HEK293 (cell line): ENCODE measurements at regions not wholly inside any gene's neighbourhood (a gene's known extent, or its start where the extent isn't known, plus 50 kb on each side); places are given as distances from the start of the nearest gene placed in this dataset.

ENCODE experiments used
- CTCF ChIA-PET: fragments of 350-600 bp; formaldehyde crosslinking; extraction: SDS; loops from one replicate; lab custom pipeline; 2021; ENCODE audit warnings: antibody characterized with exemption; lab: Yijun Ruan, JAX
- POLR2A ChIA-PET: fragments of 300-600 bp; formaldehyde crosslinking; extraction: SDS; loops from one replicate; lab custom pipeline; 2020; ENCODE audit warnings: antibody characterized with exemption, inconsistent platforms; lab: Yijun Ruan, JAX
- H3K27ac ChIP-seq: fragments of 200-500 bp; sonication (Bioruptor generic); 2 replicates; pipeline ENCODE4 v1.5.1; 2014; ENCODE audit warnings: low read depth, low read length, control low read depth, inconsistent platforms; ENCODE audit errors: extremely low read depth
- H3K36me3 ChIP-seq, 2 experiments: fragments of 200-500 bp in 1 of 2; sonication (Bioruptor generic) in 1 of 2; 1 replicate in 1 of 2; 2 replicates in 1 of 2; pipeline ENCODE4 v1.5.1; 2014 to 2017; ENCODE audit warnings: inconsistent platforms in 2 of 2, low read length in 2 of 2; ENCODE audit not compliant: control insufficient read depth in 2 of 2, insufficient read depth in 1 of 2
- H3K4me1 ChIP-seq: fragments of 200-500 bp; sonication (Bioruptor generic); 2 replicates; pipeline ENCODE4 v1.5.1; 2014; ENCODE audit warnings: mild to moderate bottlenecking, low read length, inconsistent platforms; ENCODE audit not compliant: control insufficient read depth, insufficient read depth
- H3K4me3 ChIP-seq: 2 replicates; pipeline ENCODE4 v1.5.1; 2011; ENCODE audit warnings: low read depth, mild to moderate bottlenecking, control low read depth, low read length, moderate library complexity
- H3K9me3 ChIP-seq: fragments of 200-500 bp; sonication (Bioruptor generic); 2 replicates; pipeline ENCODE4 v1.5.1; 2014; ENCODE audit warnings: low read depth, low read length, inconsistent platforms; ENCODE audit not compliant: control insufficient read depth, insufficient read depth
- BCL11B ChIP-seq: fragments of 450-650 bp; formaldehyde crosslinking; IDR thresholded peaks from 2 replicates; pipeline ENCODE4 v1.5.1; 2016; ENCODE audit warnings: low read depth, missing biosample characterization, missing genetic modification characterization
- GLI2 ChIP-seq: fragments of 450-650 bp; formaldehyde crosslinking; IDR thresholded peaks from 2 replicates; pipeline ENCODE4; 2017; ENCODE audit warnings: missing biosample characterization, missing genetic modification characterization, low read depth, borderline replicate concordance
- HOXC10 ChIP-seq: sonication (generic); formaldehyde crosslinking; IDR thresholded peaks from 2 replicates; pipeline ENCODE4 v1.8.1; 2023; ENCODE audit warnings: mild to moderate bottlenecking, missing genetic modification reagents
- HOXD13 ChIP-seq: sonication (generic); formaldehyde crosslinking; IDR thresholded peaks from 2 replicates; pipeline ENCODE4 v1.8.0; 2022; ENCODE audit warnings: missing genetic modification reagents, borderline replicate concordance
- INSM2 ChIP-seq: fragments of 450-650 bp; formaldehyde crosslinking; IDR thresholded peaks from 2 replicates; pipeline ENCODE4 v1.5.1; 2016; ENCODE audit warnings: missing biosample characterization, missing genetic modification characterization
- KLF1 ChIP-seq: fragments of 450-650 bp; formaldehyde crosslinking; IDR thresholded peaks from 2 replicates; pipeline ENCODE4 v1.5.1; 2016; ENCODE audit warnings: missing biosample characterization, missing genetic modification characterization
- KLF7 ChIP-seq: fragments of 450-650 bp; formaldehyde crosslinking; IDR thresholded peaks from 2 replicates; pipeline ENCODE4 v1.5.1; 2016; ENCODE audit warnings: missing biosample characterization, missing genetic modification characterization, borderline replicate concordance
- KLF8 ChIP-seq: fragments of 450-650 bp; formaldehyde crosslinking; IDR thresholded peaks from 2 replicates; pipeline ENCODE4 v1.5.1; 2016; ENCODE audit warnings: missing biosample characterization, missing genetic modification characterization
- OSR2 ChIP-seq: fragments of 450-650 bp; formaldehyde crosslinking; IDR thresholded peaks from 2 replicates; pipeline ENCODE4 v1.5.1; 2016; ENCODE audit warnings: missing biosample characterization, missing genetic modification characterization
- OVOL3 ChIP-seq: fragments of 450-650 bp; formaldehyde crosslinking; IDR thresholded peaks from 2 replicates; pipeline ENCODE4 v1.5.1; 2016; ENCODE audit warnings: missing biosample characterization, missing genetic modification characterization
- SCRT2 ChIP-seq: fragments of 450-650 bp; formaldehyde crosslinking; IDR thresholded peaks from 2 replicates; pipeline ENCODE4 v1.5.1; 2016; ENCODE audit warnings: missing biosample characterization, missing genetic modification characterization
- TRIM28 ChIP-seq: IDR thresholded peaks from 2 replicates; pipeline ENCODE4 v1.6.1; 2011; ENCODE audit warnings: low read length, control low read depth, borderline replicate concordance
- ZBTB20 ChIP-seq: fragments of 450-650 bp; formaldehyde crosslinking; IDR thresholded peaks from 2 replicates; pipeline ENCODE4 v1.5.1; 2016; ENCODE audit warnings: missing biosample characterization, missing genetic modification characterization
- ZBTB21 ChIP-seq: fragments of 450-650 bp; formaldehyde crosslinking; IDR thresholded peaks from 2 replicates; pipeline ENCODE4 v1.5.1; 2017; ENCODE audit warnings: missing biosample characterization, missing genetic modification characterization
- ZBTB44 ChIP-seq: fragments of 450-650 bp; IDR thresholded peaks from 2 replicates; pipeline ENCODE4 v1.5.1; 2018; ENCODE audit warnings: missing biosample characterization, mild to moderate bottlenecking, missing genetic modification characterization
- ZBTB7A ChIP-seq: fragments of 450-650 bp; formaldehyde crosslinking; IDR thresholded peaks from 2 replicates; pipeline ENCODE4 v1.5.1; 2016; ENCODE audit warnings: low read depth, missing biosample characterization, missing genetic modification characterization
- ZEB2 ChIP-seq: fragments of 450-650 bp; formaldehyde crosslinking; IDR thresholded peaks from 2 replicates; pipeline ENCODE4 v1.5.1; 2016; ENCODE audit warnings: missing biosample characterization, missing genetic modification characterization
- ZNF184 ChIP-seq: fragments of 450-650 bp; IDR thresholded peaks from 2 replicates; pipeline ENCODE4 v1.5.1; 2018; ENCODE audit warnings: missing biosample characterization, mild to moderate bottlenecking, missing genetic modification characterization
- ZNF223 ChIP-seq: fragments of 450-650 bp; formaldehyde crosslinking; IDR thresholded peaks from 2 replicates; pipeline ENCODE4 v1.5.1; 2016; ENCODE audit warnings: missing biosample characterization, missing genetic modification characterization
- ZNF324 ChIP-seq: fragments of 450-650 bp; formaldehyde crosslinking; IDR thresholded peaks from 2 replicates; pipeline ENCODE4 v1.5.1; 2016; ENCODE audit warnings: missing biosample characterization, missing genetic modification characterization
- ZNF350 ChIP-seq: fragments of 450-650 bp; formaldehyde crosslinking; IDR thresholded peaks from 2 replicates; pipeline ENCODE4 v1.5.0; 2017; ENCODE audit warnings: missing biosample characterization, mild to moderate bottlenecking, missing genetic modification characterization
- ZNF426 ChIP-seq: fragments of 450-650 bp; formaldehyde crosslinking; IDR thresholded peaks from 2 replicates; pipeline ENCODE4 v1.5.1; 2017; ENCODE audit warnings: missing biosample characterization, missing genetic modification characterization, mild to moderate bottlenecking, inconsistent platforms, moderate library complexity
- ZNF48 ChIP-seq: fragments of 450-650 bp; formaldehyde crosslinking; IDR thresholded peaks from 2 replicates; pipeline ENCODE4 v1.5.1; 2016; ENCODE audit warnings: missing biosample characterization, missing genetic modification characterization
- ZNF518A ChIP-seq: fragments of 450-650 bp; formaldehyde crosslinking; conservative IDR thresholded peaks from 2 replicates; pipeline ENCODE4 v1.5.1; 2016; ENCODE audit warnings: low read depth, missing biosample characterization, missing genetic modification characterization
- ZNF544 ChIP-seq: fragments of 450-650 bp; formaldehyde crosslinking; IDR thresholded peaks from 2 replicates; pipeline ENCODE4 v1.5.0; 2017; ENCODE audit warnings: missing biosample characterization, missing genetic modification characterization
- ZNF548 ChIP-seq: fragments of 450-650 bp; formaldehyde crosslinking; IDR thresholded peaks from 2 replicates; pipeline ENCODE4 v1.5.1; 2016; ENCODE audit warnings: missing biosample characterization, missing genetic modification characterization
- ZNF549 ChIP-seq: fragments of 450-650 bp; IDR thresholded peaks from 2 replicates; pipeline ENCODE4 v1.5.1; 2018; ENCODE audit warnings: missing biosample characterization, missing genetic modification characterization, mild to moderate bottlenecking, inconsistent platforms, moderate library complexity
- ZNF626 ChIP-seq: fragments of 450-650 bp; sonication (Bioruptor Pico); formaldehyde crosslinking; IDR thresholded peaks from 2 replicates; pipeline ENCODE4 v1.5.1; 2018; ENCODE audit warnings: missing biosample characterization, missing genetic modification characterization, inconsistent platforms
- ZNF654 ChIP-seq: fragments of 450-650 bp; formaldehyde crosslinking; IDR thresholded peaks from 2 replicates; pipeline ENCODE4 v1.5.1; 2016; ENCODE audit warnings: low read depth, missing biosample characterization, missing genetic modification characterization
- ZNF704 ChIP-seq: fragments of 450-650 bp; formaldehyde crosslinking; IDR thresholded peaks from 2 replicates; pipeline ENCODE4 v1.5.1; 2016; ENCODE audit warnings: missing biosample characterization, missing genetic modification characterization
- ZXDB ChIP-seq: fragments of 450-650 bp; formaldehyde crosslinking; IDR thresholded peaks from 2 replicates; pipeline ENCODE4 v1.5.1; 2016; ENCODE audit warnings: missing biosample characterization, missing genetic modification characterization

- TF ChIP-seq INSM2 (tag by site-specific recombination) (peak; percentile 78), ZNF426 (no peak), OVOL3 (tag by site-specific recombination) (peak; percentile 87), ZNF518A (tag by site-specific recombination) (0 out of 2 replicates have a peak, but pooled peaks have one; percentile 35), SCRT2 (tag by site-specific recombination) (0 out of 2 replicates have a peak, but pooled peaks have one; percentile 10)
- TF ChIP-seq, all 188 proteins: peak for 51
Observed at GRCh38 chr5:92801911-92802310, 779.1 kb downstream of the NR2F1-AS1 start (continued).

- Histone ChIP-seq H3K4me3 (no peak overlapping the region), H3K27ac (no peak overlapping the region), H3K36me3 (no peaks in the 10 kb centered on the region), H3K4me1 (peaks cover 26% of the 10 kb centered on the region), H3K9me3 (no peaks in the 10 kb centered on the region)
- CTCF ChIA-PET: no interaction called here
- POLR2A ChIA-PET: interaction anchor here (0.5 to 0.6 kb wide), 2 partner anchors 782 to 1854 kb away, joined by 3 to 4 read pairs; no protein-coding TSS in a partner anchor
- TF ChIP-seq ZEB2 (tag by site-specific recombination) (peak; percentile 59), ZBTB44 (tag by site-specific recombination) (peak; percentile 90), GLI2 (tag by site-specific recombination) (peak; percentile 34; the same call in 1 of the 2 replicates), ZNF549 (no peak), KLF8 (tag by site-specific recombination) (no peak), ZNF654 (tag by site-specific recombination) (no peak), ZNF350 (tag by site-specific recombination) (no peak), ZBTB20 (tag by site-specific recombination) (no peak), ZNF548 (tag by site-specific recombination) (no peak), TRIM28 (no peak), KLF1 (tag by site-specific recombination) (no peak), ZXDB (tag by site-specific recombination) (no peak), ZNF223 (tag by site-specific recombination) (no peak), HOXD13 (no peak), ZNF324 (no peak), ZNF184 (tag by site-specific recombination) (no peak), HOXC10 (CRISPR knock-in tag) (no peak), ZBTB21 (tag by site-specific recombination) (no peak), ZBTB7A (tag by site-specific recombination) (no peak), ZNF48 (no peak), BCL11B (tag by site-specific recombination) (no peak), ZNF544 (tag by site-specific recombination) (no peak), OSR2 (peak; percentile 71), ZNF704 (tag by site-specific recombination) (no peak), ZNF626 (tag by site-specific recombination) (no peak), KLF7 (no peak)
Observed at GRCh38 chr5:92800365-92800764, 780.7 kb downstream of the NR2F1-AS1 start.
